Nephron progenitor cell (in vitro differentiated cells): ENCODE measurements at regions not wholly inside any gene's neighbourhood (a gene's known extent, or its start where the extent isn't known, plus 50 kb on each side); places are given as distances from the start of the nearest gene placed in this dataset.

Experiments used
- DNase-seq: peaks from one replicate; pipeline ENCODE4 v3.0.0; 2021
- H3K27ac Mint-ChIP-seq: 2 replicates; pipeline ENCODE4 v1.8.0; 2021; ENCODE audit warnings: mild to moderate bottlenecking, moderate library complexity, mixed read lengths
- H3K27me3 Mint-ChIP-seq: 2 replicates; pipeline ENCODE4 v1.8.0; 2021; ENCODE audit warnings: mild to moderate bottlenecking, low read depth, mixed read lengths; ENCODE audit not compliant: poor library complexity
- H3K36me3 Mint-ChIP-seq: 2 replicates; pipeline ENCODE4 v1.8.0; 2021; ENCODE audit warnings: low read depth, mixed read lengths
- H3K4me1 Mint-ChIP-seq: 2 replicates; pipeline ENCODE4 v1.8.0; 2021; ENCODE audit warnings: mixed read lengths
- H3K4me3 Mint-ChIP-seq: 2 replicates; pipeline ENCODE4 v1.8.0; 2021; ENCODE audit warnings: mild to moderate bottlenecking, moderate library complexity, mixed read lengths
- H3K9me3 Mint-ChIP-seq: 2 replicates; pipeline ENCODE4 v1.8.0; 2021; ENCODE audit warnings: mild to moderate bottlenecking, moderate library complexity, mixed read lengths
- CTCF ChIP-seq: fragments of 200-600 bp; sonication (generic); IDR thresholded peaks from 2 replicates; pipeline ENCODE4 v1.5.0; 2021; ENCODE audit warnings: antibody characterized with exemption

GRCh38 chr7:131046246-131046645 lies 281.4 kb upstream of the MKLN1 start:
- no peaks in the 10 kb centered on the region for H3K36me3 Mint-ChIP-seq
- no peak overlapping the region for H3K4me3 Mint-ChIP-seq
- no peak overlapping the region for H3K27ac Mint-ChIP-seq
- H3K4me1 Mint-ChIP-seq, result no peaks in the 10 kb centered on the region
- no peak for DNase-seq
- H3K9me3 Mint-ChIP-seq, result peaks cover 12% of the 10 kb centered on the region
- H3K27me3 Mint-ChIP-seq, result peaks cover 10% of the 10 kb centered on the region
- TF ChIP-seq CTCF, result no peak

GRCh38 chr7:131047651-131048304 lies 279.9 kb upstream of the MKLN1 start:
- peaks cover 7% of the 10 kb centered on the region for H3K27me3 Mint-ChIP-seq
- no peak overlapping the region for H3K4me3 Mint-ChIP-seq
- H3K9me3 Mint-ChIP-seq, result peaks cover 12% of the 10 kb centered on the region
- no peak overlapping the region for H3K27ac Mint-ChIP-seq
- no peaks in the 10 kb centered on the region for H3K4me1 Mint-ChIP-seq
- TF ChIP-seq CTCF, result no peak
- no peaks in the 10 kb centered on the region for H3K36me3 Mint-ChIP-seq
- DNase-seq, result no peak

- Mint-ChIP-seq H3K27me3 (peaks cover 13% of the 10 kb centered on the region), H3K4me3 (no peak overlapping the region), H3K9me3 (peaks cover 2% of the 10 kb centered on the region), H3K36me3 (no peaks in the 10 kb centered on the region), H3K27ac (no peak overlapping the region), H3K4me1 (no peaks in the 10 kb centered on the region)
- no peak for TF ChIP-seq CTCF
- DNase-seq, result no peak
Observed at GRCh38 chr7:131051304-131051703, 276.4 kb upstream of the MKLN1 start.

- Mint-ChIP-seq H3K4me1 (no peaks in the 10 kb centered on the region), H3K36me3 (no peaks in the 10 kb centered on the region), H3K9me3 (peaks cover 4% of the 10 kb centered on the region), H3K4me3 (no peak overlapping the region), H3K27me3 (peaks cover 18% of the 10 kb centered on the region), H3K27ac (no peak overlapping the region)
- DNase-seq, result no peak
- TF ChIP-seq CTCF, result no peak
Observed at GRCh38 chr7:131052285-131052904, 275.3 kb upstream of the MKLN1 start.

- TF ChIP-seq CTCF, result no peak
- H3K27me3 Mint-ChIP-seq, result peaks cover 11% of the 10 kb centered on the region
- peaks cover 23% of the 10 kb centered on the region for H3K9me3 Mint-ChIP-seq
- no peak overlapping the region for H3K27ac Mint-ChIP-seq
- no peaks in the 10 kb centered on the region for H3K36me3 Mint-ChIP-seq
- no peak overlapping the region for H3K4me3 Mint-ChIP-seq
- H3K4me1 Mint-ChIP-seq, result no peaks in the 10 kb centered on the region
- no peak for DNase-seq
Observed at GRCh38 chr7:131056007-131056406, 271.7 kb upstream of the MKLN1 start.
